T-helper 1 cell treated with Interleukin-12 subunit alpha and Interleukin-12 subunit beta and Interleukin-4 antibody, amounts not matched to agents 30 μg/mL and 1 μg/mL, for 36 hours (primary cell): ENCODE measurements at regions not wholly inside any gene's neighbourhood (a gene's known extent, or its start where the extent isn't known, plus 50 kb on each side); places are given as distances from the start of the nearest gene placed in this dataset.

Source experiments
- H3K27ac Mint-ChIP-seq: one replicate; pipeline ENCODE4 v1.8.0; 2021; ENCODE audit warnings: mild to moderate bottlenecking, mixed read lengths
- H3K27me3 Mint-ChIP-seq: one replicate; pipeline ENCODE4 v1.8.0; 2021; ENCODE audit warnings: low read depth, mixed read lengths
- H3K36me3 Mint-ChIP-seq: one replicate; pipeline ENCODE4 v1.8.0; 2021; ENCODE audit warnings: low read depth, mixed read lengths
- H3K4me1 Mint-ChIP-seq: one replicate; pipeline ENCODE4 v1.8.0; 2021; ENCODE audit warnings: low read depth, mixed read lengths
- H3K4me3 Mint-ChIP-seq: one replicate; pipeline ENCODE4 v1.8.0; 2021; ENCODE audit warnings: mild to moderate bottlenecking, moderate library complexity, mixed read lengths
- H3K9me3 Mint-ChIP-seq: one replicate; pipeline ENCODE4 v1.8.0; 2021; ENCODE audit warnings: mixed read lengths

- no peak overlapping the region for H3K27ac Mint-ChIP-seq
- H3K9me3 Mint-ChIP-seq: no peaks in the 10 kb centered on the region
- H3K4me1 Mint-ChIP-seq: no peaks in the 10 kb centered on the region
- no peaks in the 10 kb centered on the region for H3K36me3 Mint-ChIP-seq
- H3K27me3 Mint-ChIP-seq: no peaks in the 10 kb centered on the region
- no peak overlapping the region for H3K4me3 Mint-ChIP-seq
Observed at GRCh38 chr15:77557564-77557963, 75.1 kb downstream of the LINGO1 start.

GRCh38 chr15:77557144-77557543 is 75.6 kb downstream of the LINGO1 start:
- Mint-ChIP-seq H3K27ac (no peak overlapping the region), H3K36me3 (no peaks in the 10 kb centered on the region), H3K27me3 (no peaks in the 10 kb centered on the region), H3K4me1 (no peaks in the 10 kb centered on the region), H3K9me3 (no peaks in the 10 kb centered on the region), H3K4me3 (no peak overlapping the region)

- Mint-ChIP-seq H3K9me3 (no peaks in the 10 kb centered on the region), H3K27ac (no peak overlapping the region), H3K4me3 (no peak overlapping the region), H3K4me1 (no peaks in the 10 kb centered on the region), H3K36me3 (no peaks in the 10 kb centered on the region), H3K27me3 (no peaks in the 10 kb centered on the region)
Observed at GRCh38 chr15:77556622-77557021, 76.1 kb downstream of the LINGO1 start.

- Mint-ChIP-seq H3K36me3 (no peaks in the 10 kb centered on the region), H3K27me3 (no peaks in the 10 kb centered on the region), H3K4me3 (no peak overlapping the region), H3K9me3 (no peaks in the 10 kb centered on the region), H3K4me1 (no peaks in the 10 kb centered on the region), H3K27ac (no peak overlapping the region)
Observed at GRCh38 chr15:77555232-77555631, 77.5 kb downstream of the LINGO1 start.

GRCh38 chr15:77554306-77555080 is 78.2 kb downstream of the LINGO1 start:
- Mint-ChIP-seq H3K9me3 (no peaks in the 10 kb centered on the region), H3K27me3 (no peaks in the 10 kb centered on the region), H3K4me1 (no peaks in the 10 kb centered on the region), H3K27ac (no peak overlapping the region), H3K36me3 (no peaks in the 10 kb centered on the region), H3K4me3 (no peak overlapping the region)

- Mint-ChIP-seq H3K36me3 (no peaks in the 10 kb centered on the region), H3K27me3 (no peaks in the 10 kb centered on the region), H3K4me3 (no peak overlapping the region), H3K27ac (no peak overlapping the region), H3K9me3 (no peaks in the 10 kb centered on the region), H3K4me1 (no peaks in the 10 kb centered on the region)
Observed at GRCh38 chr15:77553695-77554094, 79.0 kb downstream of the LINGO1 start.

GRCh38 chr15:77553257-77553656 is 79.5 kb downstream of the LINGO1 start:
- Mint-ChIP-seq H3K36me3 (no peaks in the 10 kb centered on the region), H3K27me3 (no peaks in the 10 kb centered on the region), H3K4me3 (no peak overlapping the region), H3K9me3 (no peaks in the 10 kb centered on the region), H3K27ac (no peak overlapping the region), H3K4me1 (no peaks in the 10 kb centered on the region)

- Mint-ChIP-seq H3K9me3 (no peaks in the 10 kb centered on the region), H3K36me3 (no peaks in the 10 kb centered on the region), H3K27ac (no peak overlapping the region), H3K27me3 (no peaks in the 10 kb centered on the region), H3K4me1 (no peaks in the 10 kb centered on the region), H3K4me3 (no peak overlapping the region)
Observed at GRCh38 chr15:77552066-77552465, 80.6 kb downstream of the LINGO1 start.

GRCh38 chr15:77550301-77551251 is 82.1 kb downstream of the LINGO1 start:
- no peaks in the 10 kb centered on the region for H3K4me1 Mint-ChIP-seq
- no peaks in the 10 kb centered on the region for H3K27me3 Mint-ChIP-seq
- H3K9me3 Mint-ChIP-seq: no peaks in the 10 kb centered on the region
- H3K4me3 Mint-ChIP-seq: no peak overlapping the region
- no peak overlapping the region for H3K27ac Mint-ChIP-seq
- no peaks in the 10 kb centered on the region for H3K36me3 Mint-ChIP-seq

- Mint-ChIP-seq H3K36me3 (no peaks in the 10 kb centered on the region), H3K27ac (no peak overlapping the region), H3K4me3 (no peak overlapping the region), H3K27me3 (no peaks in the 10 kb centered on the region), H3K9me3 (no peaks in the 10 kb centered on the region), H3K4me1 (no peaks in the 10 kb centered on the region)
Observed at GRCh38 chr15:77549576-77550288, 83.0 kb downstream of the LINGO1 start.

- Mint-ChIP-seq H3K27me3 (peaks cover 3% of the 10 kb centered on the region), H3K4me3 (no peak overlapping the region), H3K27ac (no peak overlapping the region), H3K36me3 (no peaks in the 10 kb centered on the region), H3K9me3 (no peaks in the 10 kb centered on the region), H3K4me1 (no peaks in the 10 kb centered on the region)
Observed at GRCh38 chr15:77548589-77549557, 83.8 kb downstream of the LINGO1 start.

- Mint-ChIP-seq H3K27ac (no peak overlapping the region), H3K27me3 (peaks cover 3% of the 10 kb centered on the region), H3K9me3 (no peaks in the 10 kb centered on the region), H3K36me3 (no peaks in the 10 kb centered on the region), H3K4me3 (no peak overlapping the region), H3K4me1 (peaks cover 5% of the 10 kb centered on the region)
Observed at GRCh38 chr15:77547801-77548588, 84.7 kb downstream of the LINGO1 start.

GRCh38 chr15:77546870-77547269 is 85.8 kb downstream of the LINGO1 start:
- Mint-ChIP-seq H3K4me3 (no peak overlapping the region), H3K27me3 (peaks cover 3% of the 10 kb centered on the region), H3K9me3 (no peaks in the 10 kb centered on the region), H3K4me1 (peaks cover 5% of the 10 kb centered on the region), H3K36me3 (no peaks in the 10 kb centered on the region), H3K27ac (no peak overlapping the region)
